ENCODE measurements at regions not wholly inside any gene's neighbourhood (a gene's known extent, or its start where the extent isn't known, plus 50 kb on each side); places are given as distances from the start of the nearest gene placed in this dataset.
"Not testable (repeated sequence)": the region's sequence is repeated elsewhere in the genome, so short reads cannot be mapped to it uniquely, and the experiment has no call there.

DNA sequence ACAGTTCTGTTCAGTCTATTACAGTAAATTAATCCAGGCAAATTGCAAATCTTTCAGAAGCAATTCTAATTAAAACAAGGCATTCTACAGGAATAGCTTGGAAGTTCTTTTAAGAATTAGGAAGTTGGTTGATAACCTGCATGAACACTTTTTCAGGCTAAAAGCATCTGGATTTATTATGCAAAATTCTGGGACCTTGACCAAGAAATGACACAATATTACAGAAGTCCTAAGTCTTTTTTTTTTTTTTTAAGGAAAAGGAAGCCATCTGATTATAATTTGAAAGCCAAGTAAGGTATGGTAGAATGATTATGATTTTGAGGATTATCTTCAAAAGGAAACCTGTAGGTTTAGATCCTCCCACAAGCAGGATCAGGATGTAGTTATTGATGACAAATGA lies 74.7 kb upstream of the KCNK2 start:
- TF ChIP-seq, protein P1, sequence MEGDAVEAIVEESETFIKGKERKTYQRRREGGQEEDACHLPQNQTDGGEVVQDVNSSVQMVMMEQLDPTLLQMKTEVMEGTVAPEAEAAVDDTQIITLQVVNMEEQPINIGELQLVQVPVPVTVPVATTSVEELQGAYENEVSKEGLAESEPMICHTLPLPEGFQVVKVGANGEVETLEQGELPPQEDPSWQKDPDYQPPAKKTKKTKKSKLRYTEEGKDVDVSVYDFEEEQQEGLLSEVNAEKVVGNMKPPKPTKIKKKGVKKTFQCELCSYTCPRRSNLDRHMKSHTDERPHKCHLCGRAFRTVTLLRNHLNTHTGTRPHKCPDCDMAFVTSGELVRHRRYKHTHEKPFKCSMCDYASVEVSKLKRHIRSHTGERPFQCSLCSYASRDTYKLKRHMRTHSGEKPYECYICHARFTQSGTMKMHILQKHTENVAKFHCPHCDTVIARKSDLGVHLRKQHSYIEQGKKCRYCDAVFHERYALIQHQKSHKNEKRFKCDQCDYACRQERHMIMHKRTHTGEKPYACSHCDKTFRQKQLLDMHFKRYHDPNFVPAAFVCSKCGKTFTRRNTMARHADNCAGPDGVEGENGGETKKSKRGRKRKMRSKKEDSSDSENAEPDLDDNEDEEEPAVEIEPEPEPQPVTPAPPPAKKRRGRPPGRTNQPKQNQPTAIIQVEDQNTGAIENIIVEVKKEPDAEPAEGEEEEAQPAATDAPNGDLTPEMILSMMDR (conservative IDR thresholded peaks at IDR 0.05; ENCODE audit: low read depth, low read length) = no peak
- H3K4me3 ChIP-seq (ENCODE audit: low read depth, low read length) = no peak overlapping the region
- no peak for DNase-seq (ENCODE audit: low read depth)

DNA sequence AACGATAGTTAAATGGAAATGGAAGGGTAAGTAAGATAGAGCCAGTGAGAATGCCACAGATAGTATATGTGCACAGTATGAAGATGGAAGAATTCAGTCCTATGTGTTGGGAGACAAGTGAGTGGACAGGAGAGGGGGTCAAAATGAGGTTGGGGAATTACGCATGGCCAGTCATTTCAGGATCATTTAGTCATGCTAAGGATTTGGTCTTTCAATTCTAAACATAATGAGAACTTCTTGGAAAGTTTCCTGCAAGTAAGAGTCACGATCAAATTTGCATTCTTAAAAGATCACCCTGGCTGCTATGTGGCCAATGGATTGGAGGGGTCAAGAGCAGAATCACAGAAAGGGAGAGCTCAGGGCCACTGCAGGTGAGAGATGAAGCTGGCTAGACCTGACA lies 64.0 kb upstream of the KCNK2 start:
- TF ChIP-seq, protein P1 (conservative IDR thresholded peaks at IDR 0.05; ENCODE audit: low read depth, low read length) = no peak
- no peak overlapping the region for H3K4me3 ChIP-seq (ENCODE audit: low read depth, low read length)
- no peak for DNase-seq (ENCODE audit: low read depth)

DNA sequence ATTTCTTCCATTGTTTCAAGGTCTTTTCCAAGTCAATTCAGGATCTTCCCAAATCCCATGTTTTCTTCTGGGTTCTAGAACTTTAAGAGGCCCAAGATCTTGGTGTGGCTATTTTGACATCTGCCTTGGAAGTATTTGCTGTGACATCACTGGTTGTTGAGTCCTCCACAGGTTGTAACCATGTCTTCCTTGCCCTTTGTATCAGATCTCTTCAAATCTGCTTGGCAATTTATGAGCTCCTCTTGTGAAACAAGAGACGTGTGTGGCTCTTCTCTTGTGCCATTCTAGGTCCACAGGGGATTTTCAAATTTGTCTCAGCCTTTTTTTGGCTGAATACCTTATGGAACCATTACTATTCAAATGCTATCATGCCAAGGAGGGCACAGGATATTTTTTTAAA lies 60.3 kb upstream of the KCNK2 start:
- TF ChIP-seq, protein P1 (conservative IDR thresholded peaks at IDR 0.05; ENCODE audit: low read depth, low read length) = no peak
- no peak overlapping the region for H3K4me3 ChIP-seq (ENCODE audit: low read depth, low read length)
- no peak for DNase-seq (ENCODE audit: low read depth)

- no peak for DNase-seq (ENCODE audit: low read depth)
- no peak overlapping the region for H3K4me3 ChIP-seq (ENCODE audit: low read depth, low read length)
- TF ChIP-seq, protein P1 (conservative IDR thresholded peaks at IDR 0.05; ENCODE audit: low read depth, low read length) = no peak
Observed at GRCh38 chr1:215022741-215023141, 59.8 kb upstream of the KCNK2 start.

DNA sequence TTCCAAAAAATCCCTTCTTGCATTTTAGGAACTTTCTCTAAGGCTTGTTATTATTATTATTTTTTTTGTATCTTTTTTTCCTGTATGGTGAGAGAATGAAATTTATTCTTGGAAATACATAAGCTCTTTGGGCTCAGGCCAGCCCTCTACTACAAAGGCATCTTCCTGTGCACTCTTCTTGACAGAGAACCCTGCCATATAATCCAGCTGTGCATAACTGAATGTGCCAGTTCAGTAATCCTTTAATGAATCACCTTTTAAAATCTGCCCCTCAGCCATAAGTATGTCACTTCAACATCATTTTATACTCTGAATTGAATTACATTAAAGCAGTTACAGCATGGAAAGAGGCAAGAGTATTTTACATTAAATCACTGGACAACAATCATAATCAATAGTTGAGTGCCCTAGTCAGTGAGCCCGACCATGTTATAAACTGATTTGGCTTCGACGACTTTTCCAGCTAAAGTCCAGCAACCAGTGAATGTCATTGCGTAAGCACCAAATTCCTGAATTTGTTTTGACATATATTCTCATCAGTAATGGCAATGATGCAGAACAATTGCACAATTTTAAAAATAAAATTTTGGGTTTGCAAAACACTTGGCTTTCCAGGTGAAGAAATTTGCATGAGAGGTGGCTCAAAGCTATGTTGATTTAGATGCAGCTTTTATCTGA lies 59.2 kb upstream of the KCNK2 start:
- TF ChIP-seq, protein P1 (conservative IDR thresholded peaks at IDR 0.05; ENCODE audit: low read depth, low read length) = no peak
- no peak for DNase-seq (ENCODE audit: low read depth)
- H3K4me3 ChIP-seq (ENCODE audit: low read depth, low read length) = no peak overlapping the region

DNA sequence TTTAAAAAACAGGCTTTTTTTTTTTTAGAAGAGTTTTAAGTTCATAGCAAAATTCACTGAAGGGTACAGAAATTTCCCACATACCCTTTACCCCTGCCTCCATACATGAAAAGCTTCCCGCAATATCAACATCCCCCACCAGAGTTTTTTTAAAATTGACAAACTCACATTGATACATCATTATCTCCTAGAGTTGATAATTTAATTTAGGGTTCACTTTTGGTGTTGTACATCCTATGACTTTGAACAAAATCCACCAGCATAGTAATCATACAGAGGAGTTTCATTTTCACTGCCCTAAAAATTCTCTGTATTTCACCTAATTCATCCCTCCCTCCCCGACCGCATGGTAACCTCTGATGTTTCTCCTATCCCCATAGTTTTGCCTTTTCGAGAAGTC lies 53.6 kb upstream of the KCNK2 start:
- H3K4me3 ChIP-seq (ENCODE audit: low read depth, low read length) = no peak overlapping the region
- DNase-seq (ENCODE audit: low read depth) = no peak
- TF ChIP-seq, protein P1 (conservative IDR thresholded peaks at IDR 0.05; ENCODE audit: low read depth, low read length) = no peak

- H3K4me3 ChIP-seq (ENCODE audit: low read depth, low read length) = not testable (repeated sequence)
Observed at GRCh38 chr1:215030581-215030980, 52.0 kb upstream of the KCNK2 start.

More at GRCh38 chr1:215030581-215030980, 52.0 kb upstream of the KCNK2 start:
- not testable (repeated sequence) for DNase-seq (ENCODE audit: low read depth)
